ENCODE measurements at regions not wholly inside any gene's neighbourhood (a gene's known extent, or its start where the extent isn't known, plus 50 kb on each side); places are given as distances from the start of the nearest gene placed in this dataset.

DNA sequence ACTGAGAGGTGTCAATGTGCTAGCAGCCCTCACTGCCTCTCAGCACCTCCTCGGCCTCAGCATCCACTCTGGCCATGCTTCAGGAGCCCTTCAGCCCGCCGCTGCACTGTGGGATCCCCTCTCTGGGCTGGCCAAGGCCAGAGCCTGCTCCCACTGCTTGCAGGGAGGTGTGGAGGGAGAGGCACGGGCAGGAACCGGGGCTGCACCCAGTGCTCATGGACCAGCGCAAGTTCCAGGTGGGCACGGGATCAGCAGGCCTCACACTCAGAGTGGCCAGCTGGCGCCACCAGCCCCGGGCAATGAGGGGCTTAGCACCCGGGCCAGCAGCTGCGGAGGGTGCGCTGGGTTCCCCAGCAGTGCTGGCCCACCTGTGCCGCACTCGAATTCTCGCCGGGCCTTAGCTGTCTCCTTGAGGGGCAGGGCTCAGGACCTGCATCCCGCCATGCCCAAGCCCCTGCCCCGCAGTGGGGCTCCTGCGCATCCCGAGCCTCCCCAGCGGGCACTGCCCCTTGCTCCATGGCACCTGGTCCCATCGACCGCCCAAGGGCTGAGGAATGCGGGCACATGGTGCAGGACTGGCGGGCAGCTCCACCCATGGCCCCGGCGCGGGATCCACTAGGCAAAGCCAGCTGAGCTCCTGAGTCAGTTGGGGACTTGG is 80.4 kb upstream of the MANEA start:
- no peaks in the 10 kb centered on the region for H3K4me1 ChIP-seq (ENCODE audit: insufficient read depth, low read length)
- H3K14ac ChIP-seq (ENCODE audit: insufficient read depth, low read length): no peak overlapping the region
- Mint-ChIP-seq H3K27me3 (ENCODE audit: low read depth) (no peaks in the 10 kb centered on the region), H3K36me3 (ENCODE audit: insufficient read depth in 1 of 3, low read depth in 3 of 3) (peaks cover 5 to 9% (median 6%) of the 10 kb centered on the region in 3 experiments; a peak in 5 of 7 replicates), H3K27ac (no peak overlapping the region), H3K9me3 (peaks cover 11 to 16% of the 10 kb centered on the region in 2 experiments), H3K4me1 (peaks cover 0 to 2% of the 10 kb centered on the region in 2 experiments; a peak in 1 of 4 replicates), H3K4me3 (no peak overlapping the region)
- H3K18ac ChIP-seq (ENCODE audit: insufficient read length, low read depth, low read length): no peak overlapping the region
- H3K9me3 ChIP-seq (ENCODE audit: control insufficient read depth, low read depth, low read length): no peaks in the 10 kb centered on the region
- H4K5ac ChIP-seq (ENCODE audit: insufficient read length, low read depth, low read length): no peak overlapping the region
- WGBS (ENCODE audit: extremely low coverage, insufficient read length, low lambda C conversion rate): no CpG with 5 or more reads among the region's 28 CpGs
- no peaks in the 10 kb centered on the region for H3K79me2 ChIP-seq (ENCODE audit: insufficient read depth, low read length)
- H2AK5ac ChIP-seq (ENCODE audit: insufficient read length, low read length): no peak overlapping the region
- no peak overlapping the region for H3K27ac ChIP-seq (ENCODE audit: insufficient read length, low read depth, low read length)
- no peak overlapping the region for H2AFZ ChIP-seq (ENCODE audit: low read length)
- no peak overlapping the region for H3K4ac ChIP-seq (ENCODE audit: low read depth, low read length)
- DNase-seq: no peak
- H4K91ac ChIP-seq (ENCODE audit: insufficient read length, low read depth, low read length): no peak overlapping the region
- no peaks in the 10 kb centered on the region for H3K79me1 ChIP-seq (ENCODE audit: insufficient read depth, low read depth, low read length, poor library complexity, severe bottlenecking)
- H2BK20ac ChIP-seq (ENCODE audit: low read depth, low read length, poor library complexity, severe bottlenecking): no peak overlapping the region
- no peak overlapping the region for H4K8ac ChIP-seq (replicated peaks; ENCODE audit: insufficient read length, low read depth, low read length)
- H3T11ph ChIP-seq (ENCODE audit: low read length): no peak overlapping the region
- H3K4me2 ChIP-seq (ENCODE audit: insufficient read depth, insufficient read length, low read length): no peak overlapping the region
- no peak overlapping the region for H2BK5ac ChIP-seq (ENCODE audit: insufficient read length, low read length)
- no peaks in the 10 kb centered on the region for H3K27me3 ChIP-seq (ENCODE audit: insufficient read depth, low read length)
- no peak overlapping the region for H3K9ac ChIP-seq (ENCODE audit: extremely low read depth, insufficient read length, low read length)
- TF ChIP-seq, protein P1, sequence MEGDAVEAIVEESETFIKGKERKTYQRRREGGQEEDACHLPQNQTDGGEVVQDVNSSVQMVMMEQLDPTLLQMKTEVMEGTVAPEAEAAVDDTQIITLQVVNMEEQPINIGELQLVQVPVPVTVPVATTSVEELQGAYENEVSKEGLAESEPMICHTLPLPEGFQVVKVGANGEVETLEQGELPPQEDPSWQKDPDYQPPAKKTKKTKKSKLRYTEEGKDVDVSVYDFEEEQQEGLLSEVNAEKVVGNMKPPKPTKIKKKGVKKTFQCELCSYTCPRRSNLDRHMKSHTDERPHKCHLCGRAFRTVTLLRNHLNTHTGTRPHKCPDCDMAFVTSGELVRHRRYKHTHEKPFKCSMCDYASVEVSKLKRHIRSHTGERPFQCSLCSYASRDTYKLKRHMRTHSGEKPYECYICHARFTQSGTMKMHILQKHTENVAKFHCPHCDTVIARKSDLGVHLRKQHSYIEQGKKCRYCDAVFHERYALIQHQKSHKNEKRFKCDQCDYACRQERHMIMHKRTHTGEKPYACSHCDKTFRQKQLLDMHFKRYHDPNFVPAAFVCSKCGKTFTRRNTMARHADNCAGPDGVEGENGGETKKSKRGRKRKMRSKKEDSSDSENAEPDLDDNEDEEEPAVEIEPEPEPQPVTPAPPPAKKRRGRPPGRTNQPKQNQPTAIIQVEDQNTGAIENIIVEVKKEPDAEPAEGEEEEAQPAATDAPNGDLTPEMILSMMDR (conservative IDR thresholded peaks at IDR 0.05): no peak
- no peak overlapping the region for H2BK12ac ChIP-seq (ENCODE audit: insufficient read length, low read depth, low read length)
- no peaks in the 10 kb centered on the region for H4K20me1 ChIP-seq (ENCODE audit: control insufficient read depth, insufficient read depth, insufficient read length)
- H2BK120ac ChIP-seq (ENCODE audit: low read depth, low read length, poor library complexity, severe bottlenecking): no peak overlapping the region
- H2BK15ac ChIP-seq (ENCODE audit: low read depth, low read length): no peak overlapping the region
- H3K23ac ChIP-seq (ENCODE audit: insufficient read length, low read depth, low read length): no peak overlapping the region
- no peak overlapping the region for H3K56ac ChIP-seq (ENCODE audit: insufficient read length, low read depth, low read length)
- H3K23me2 ChIP-seq (ENCODE audit: insufficient read length, low read depth, low read length, poor library complexity, severe bottlenecking): no peaks in the 10 kb centered on the region

Measured in H9 (cell line).